HL-60 (cell line): ENCODE measurements at regions not wholly inside any gene's neighbourhood (a gene's known extent, or its start where the extent isn't known, plus 50 kb on each side); places are given as distances from the start of the nearest gene placed in this dataset.

Source experiments
- DNase-seq, 2 experiments: peaks; one replicate each; pipeline ENCODE4 v3.0.0-alpha.2; 2010 to 2020; ENCODE audit warnings: low read depth in 1 of 2, low spot score in 1 of 2
- H3K27ac ChIP-seq: fragments of 250-450 bp; sonication (Bioruptor Pico); replicated peaks from 2 replicates; pipeline ENCODE4 v1.5.1; 2020; ENCODE audit warnings: mild to moderate bottlenecking, moderate library complexity
- H3K27me3 ChIP-seq: fragments of 250-450 bp; sonication (Bioruptor Pico); 2 replicates; pipeline ENCODE4 v1.5.1; 2021; ENCODE audit warnings: mild to moderate bottlenecking, moderate library complexity; ENCODE audit not compliant: insufficient read depth, poor library complexity, severe bottlenecking
- H3K4me3 ChIP-seq: replicated peaks from 2 replicates; pipeline ENCODE4 v1.5.1; 2011; ENCODE audit warnings: mild to moderate bottlenecking, control low read depth, low read length; ENCODE audit not compliant: insufficient read depth
- CTCF ChIP-seq: IDR thresholded peaks from one replicate; pipeline ENCODE4 v1.5.1; 2011; ENCODE audit warnings: low read length, control low read depth, inconsistent platforms; ENCODE audit not compliant: insufficient read depth
- GABPA ChIP-seq: IDR thresholded peaks from 2 replicates; pipeline ENCODE4 v1.6.1; 2012; ENCODE audit warnings: low read depth
- POLR2AphosphoS5 ChIP-seq: IDR thresholded peaks from 2 replicates; pipeline ENCODE4 v1.6.1; 2012; ENCODE audit warnings: low read depth
- SPI1 ChIP-seq: IDR thresholded peaks from 2 replicates; pipeline ENCODE4 v1.6.1; 2012; ENCODE audit warnings: low read depth, mild to moderate bottlenecking, borderline replicate concordance
- TF ChIP-seq, protein P1 (sequence below): IDR thresholded peaks from 2 replicates; pipeline ENCODE4 v1.6.1; 2012; ENCODE audit warnings: low read depth; ENCODE audit not compliant: insufficient replicate concordance

DNA sequence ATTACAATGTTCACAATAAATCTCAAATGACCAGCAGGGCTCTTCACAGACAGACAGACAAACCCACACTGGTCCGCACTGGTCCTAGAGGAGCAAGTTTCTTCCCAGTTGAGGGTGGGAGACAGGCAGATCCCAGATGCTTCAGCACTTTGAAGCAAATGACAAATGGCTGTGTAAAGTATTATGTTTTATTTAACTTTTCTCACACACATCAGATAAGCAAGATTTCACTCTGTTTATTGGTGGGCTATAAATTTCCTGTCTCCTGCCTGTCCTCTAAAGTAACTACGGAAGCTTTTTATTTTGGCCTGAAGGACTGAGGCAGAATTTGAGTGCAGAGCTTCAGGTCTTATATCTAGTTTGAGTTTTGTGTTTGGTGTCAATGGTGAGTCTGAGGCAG is 174.7 kb upstream of the MTNR1B start:
- TF ChIP-seq, protein P1, sequence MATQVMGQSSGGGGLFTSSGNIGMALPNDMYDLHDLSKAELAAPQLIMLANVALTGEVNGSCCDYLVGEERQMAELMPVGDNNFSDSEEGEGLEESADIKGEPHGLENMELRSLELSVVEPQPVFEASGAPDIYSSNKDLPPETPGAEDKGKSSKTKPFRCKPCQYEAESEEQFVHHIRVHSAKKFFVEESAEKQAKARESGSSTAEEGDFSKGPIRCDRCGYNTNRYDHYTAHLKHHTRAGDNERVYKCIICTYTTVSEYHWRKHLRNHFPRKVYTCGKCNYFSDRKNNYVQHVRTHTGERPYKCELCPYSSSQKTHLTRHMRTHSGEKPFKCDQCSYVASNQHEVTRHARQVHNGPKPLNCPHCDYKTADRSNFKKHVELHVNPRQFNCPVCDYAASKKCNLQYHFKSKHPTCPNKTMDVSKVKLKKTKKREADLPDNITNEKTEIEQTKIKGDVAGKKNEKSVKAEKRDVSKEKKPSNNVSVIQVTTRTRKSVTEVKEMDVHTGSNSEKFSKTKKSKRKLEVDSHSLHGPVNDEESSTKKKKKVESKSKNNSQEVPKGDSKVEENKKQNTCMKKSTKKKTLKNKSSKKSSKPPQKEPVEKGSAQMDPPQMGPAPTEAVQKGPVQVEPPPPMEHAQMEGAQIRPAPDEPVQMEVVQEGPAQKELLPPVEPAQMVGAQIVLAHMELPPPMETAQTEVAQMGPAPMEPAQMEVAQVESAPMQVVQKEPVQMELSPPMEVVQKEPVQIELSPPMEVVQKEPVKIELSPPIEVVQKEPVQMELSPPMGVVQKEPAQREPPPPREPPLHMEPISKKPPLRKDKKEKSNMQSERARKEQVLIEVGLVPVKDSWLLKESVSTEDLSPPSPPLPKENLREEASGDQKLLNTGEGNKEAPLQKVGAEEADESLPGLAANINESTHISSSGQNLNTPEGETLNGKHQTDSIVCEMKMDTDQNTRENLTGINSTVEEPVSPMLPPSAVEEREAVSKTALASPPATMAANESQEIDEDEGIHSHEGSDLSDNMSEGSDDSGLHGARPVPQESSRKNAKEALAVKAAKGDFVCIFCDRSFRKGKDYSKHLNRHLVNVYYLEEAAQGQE, result no peak
- TF ChIP-seq SPI1 (no peak), POLR2AphosphoS5 (no peak), CTCF (no peak), GABPA (no peak)
- no peak for DNase-seq
- no peaks in the 10 kb centered on the region for H3K27me3 ChIP-seq
- no peak overlapping the region for H3K27ac ChIP-seq
- no peak overlapping the region for H3K4me3 ChIP-seq

DNA sequence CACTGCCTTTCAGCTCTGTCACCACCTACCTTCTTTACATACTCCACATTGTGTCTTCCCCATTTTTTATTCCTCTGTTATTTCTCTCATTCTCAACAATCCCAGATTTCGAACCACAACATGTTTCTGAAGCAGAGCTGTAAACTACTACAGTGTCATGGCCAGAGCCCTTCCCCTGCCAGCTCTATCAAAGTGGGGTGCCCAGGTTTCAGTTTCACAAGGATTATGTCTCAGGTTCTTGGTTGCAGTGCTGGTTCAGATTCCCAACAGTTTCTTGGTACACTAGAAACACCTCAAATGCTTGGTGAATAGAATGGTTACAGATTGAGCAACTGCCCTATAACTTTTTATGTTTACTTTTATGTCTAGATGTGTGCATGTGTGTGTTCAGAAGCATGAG is 172.7 kb upstream of the MTNR1B start:
- TF ChIP-seq SPI1 (no peak), CTCF (no peak), GABPA (no peak)
- TF ChIP-seq, protein P1, result no peak
- DNase-seq, result no peak

DNA sequence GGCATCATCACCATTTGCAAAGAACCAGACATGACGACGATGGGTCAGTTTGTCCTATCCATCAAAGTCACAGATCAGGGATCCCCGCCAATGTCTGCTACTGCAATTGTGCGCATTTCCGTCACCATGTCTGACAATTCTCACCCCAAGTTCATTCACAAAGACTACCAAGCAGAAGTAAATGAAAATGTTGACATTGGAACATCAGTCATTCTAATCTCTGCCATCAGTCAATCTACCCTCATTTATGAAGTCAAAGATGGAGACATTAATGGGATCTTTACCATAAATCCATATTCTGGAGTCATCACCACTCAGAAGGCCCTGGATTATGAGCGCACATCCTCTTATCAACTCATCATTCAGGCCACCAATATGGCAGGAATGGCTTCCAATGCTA is 171.6 kb upstream of the MTNR1B start:
- no peak for TF ChIP-seq GABPA
- TF ChIP-seq POLR2AphosphoS5, result no peak
- TF ChIP-seq CTCF, result no peak
- TF ChIP-seq SPI1, result no peak
- TF ChIP-seq, protein P1, result no peak
- no peaks in the 10 kb centered on the region for H3K27me3 ChIP-seq

More for the DNA sequence above, 172.7 kb upstream of the MTNR1B start:
- no peak overlapping the region for H3K4me3 ChIP-seq
- no peaks in the 10 kb centered on the region for H3K27me3 ChIP-seq
- H3K27ac ChIP-seq, result no peak overlapping the region

More for the DNA sequence above, 171.6 kb upstream of the MTNR1B start:
- DNase-seq, result no peak
- Histone ChIP-seq H3K4me3 (no peak overlapping the region), H3K27ac (no peak overlapping the region)
